IPS DF 4.7 (cell line): ENCODE measurements at regions not wholly inside any gene's neighbourhood (a gene's known extent, or its start where the extent isn't known, plus 50 kb on each side); places are given as distances from the start of the nearest gene placed in this dataset.
"Not testable (repeated sequence)": the region's sequence is repeated elsewhere in the genome, so short reads cannot be mapped to it uniquely, and the experiment has no call there.

Source experiments
- DNase-seq: peaks from one replicate; pipeline ENCODE4 v3.0.0-alpha.2; 2013; ENCODE audit warnings: low spot score; ENCODE audit errors: extremely low read depth

GRCh38 chrX:44785652-44786051 lies 58.2 kb upstream of the DUSP21 start:
- DNase-seq: no peak

DNA sequence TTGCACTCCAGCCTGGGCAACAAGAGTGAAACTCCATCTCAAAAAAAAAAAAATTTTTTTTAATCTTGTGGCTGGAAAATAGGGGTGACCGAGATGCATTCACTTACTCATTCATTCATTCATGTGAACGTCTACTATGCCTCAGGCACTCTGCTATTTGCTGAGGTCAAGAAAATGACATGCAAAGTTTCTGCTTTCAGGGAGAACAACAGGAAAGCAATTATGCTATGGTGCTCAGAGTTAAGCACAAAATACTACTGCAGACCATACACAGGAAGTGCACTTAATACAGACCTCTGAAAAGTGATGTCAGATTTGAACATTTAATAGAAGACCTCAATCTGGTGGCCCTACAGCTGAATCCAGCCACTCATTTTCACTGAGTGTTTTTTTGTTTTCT lies 59.6 kb upstream of the DUSP21 start:
- DNase-seq: no peak

DNA sequence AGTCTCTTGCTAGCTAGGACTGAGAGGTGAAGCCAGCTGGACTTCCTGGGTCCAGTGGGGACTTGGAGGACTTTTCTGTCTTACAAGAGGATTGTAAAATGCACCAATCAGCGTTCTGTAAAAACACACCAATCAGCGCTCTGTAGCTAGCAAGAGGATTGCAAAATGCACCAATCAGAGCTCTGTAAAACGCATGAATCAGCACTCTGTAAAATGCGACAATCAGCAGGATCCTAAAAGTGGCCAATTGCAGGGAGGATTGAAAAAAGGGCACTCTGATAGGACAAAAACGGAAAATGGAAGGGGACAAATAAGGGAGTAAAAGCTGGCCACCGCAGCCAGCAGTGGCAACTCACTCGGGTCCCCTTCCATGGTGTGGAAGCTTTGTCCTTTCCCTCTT lies 65.6 kb upstream of the DUSP21 start:
- no peak for DNase-seq

- no peak for DNase-seq
Observed at GRCh38 chrX:44775726-44776125, 68.1 kb upstream of the DUSP21 start.

DNA sequence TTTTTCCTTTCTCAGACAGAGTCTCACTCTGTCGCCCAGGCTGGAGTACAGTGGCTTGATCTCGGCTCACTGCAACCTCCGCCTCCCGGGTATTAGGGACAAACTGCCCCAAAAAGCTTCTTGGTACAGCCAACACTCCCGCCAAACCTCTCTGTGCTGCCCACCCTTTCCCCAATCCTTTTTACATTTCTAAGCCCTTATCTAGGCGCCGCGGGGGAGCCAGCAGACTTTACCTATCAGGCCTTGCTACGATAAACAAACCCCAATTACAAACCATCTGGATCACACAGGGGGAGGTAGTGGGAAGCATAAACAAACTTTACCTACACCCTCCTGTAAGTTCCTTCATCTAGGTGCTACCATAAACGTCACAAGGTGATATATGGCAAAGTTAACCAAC lies 69.8 kb upstream of the DUSP21 start:
- DNase-seq: not testable (repeated sequence)

- DNase-seq: no peak
Observed at GRCh38 chrX:44770121-44770520, 73.7 kb upstream of the DUSP21 start.

GRCh38 chrX:44767308-44767707 lies 76.5 kb upstream of the DUSP21 start:
- DNase-seq: no peak

DNA sequence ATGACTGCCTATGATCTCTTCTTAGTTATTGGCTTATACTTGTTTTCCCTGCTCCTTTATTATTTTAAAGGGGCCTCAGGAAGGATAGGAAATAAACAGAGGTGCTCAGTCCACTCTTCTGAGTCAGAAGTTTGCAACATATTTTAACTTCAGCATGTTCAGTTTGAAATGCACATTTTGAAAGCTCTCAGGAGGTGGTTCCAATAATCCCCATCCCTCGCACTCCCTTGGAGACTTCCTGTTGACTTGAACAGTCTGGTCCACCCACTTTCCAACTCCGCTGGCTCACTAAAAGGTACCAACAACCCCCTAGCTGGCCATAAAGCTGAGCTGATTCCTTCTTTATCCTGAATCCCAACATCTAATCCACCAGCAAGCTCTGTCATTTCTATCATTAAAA lies 78.3 kb upstream of the DUSP21 start:
- DNase-seq: no peak

- no peak for DNase-seq
Observed at GRCh38 chrX:44747969-44748368, 95.9 kb upstream of the DUSP21 start.

DNA sequence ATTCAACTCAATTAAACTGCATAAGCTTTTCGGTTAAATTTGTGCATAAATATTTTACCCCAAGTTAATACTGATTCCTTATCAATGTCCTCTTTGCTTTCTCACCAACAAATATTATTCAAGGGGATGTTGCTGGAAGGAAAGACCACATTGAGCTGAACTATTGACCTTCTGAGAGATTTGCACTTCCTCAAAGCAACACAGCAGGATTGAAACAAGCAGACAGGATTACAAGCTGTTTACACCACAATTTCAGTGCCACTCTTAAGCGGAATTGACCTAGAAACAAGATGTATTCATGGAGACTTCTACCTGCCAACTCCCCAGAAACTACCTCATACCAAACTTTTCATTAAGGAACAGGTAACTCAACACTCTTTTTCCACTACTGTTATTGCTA lies 96.5 kb upstream of the DUSP21 start:
- no peak for DNase-seq

DNA sequence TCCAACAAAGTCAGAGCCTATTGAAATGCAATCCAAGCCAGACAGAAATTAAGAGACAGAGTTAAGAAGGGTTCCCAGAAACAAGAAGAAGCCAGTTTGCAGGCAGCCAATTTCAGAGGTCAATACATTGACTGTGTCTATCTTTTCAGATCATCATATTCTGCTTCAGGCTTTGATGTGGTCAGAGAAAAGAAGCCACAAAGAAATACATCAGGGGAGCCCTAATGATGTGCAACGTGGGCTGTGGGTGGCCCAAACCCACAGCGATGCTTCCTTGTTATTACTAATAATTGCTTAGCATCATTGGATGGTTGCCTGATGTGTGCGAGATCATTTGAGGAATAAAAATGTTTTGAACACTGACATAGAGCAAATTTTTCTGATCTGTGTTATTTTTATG lies 99.0 kb upstream of the DUSP21 start:
- no peak for DNase-seq

DNA sequence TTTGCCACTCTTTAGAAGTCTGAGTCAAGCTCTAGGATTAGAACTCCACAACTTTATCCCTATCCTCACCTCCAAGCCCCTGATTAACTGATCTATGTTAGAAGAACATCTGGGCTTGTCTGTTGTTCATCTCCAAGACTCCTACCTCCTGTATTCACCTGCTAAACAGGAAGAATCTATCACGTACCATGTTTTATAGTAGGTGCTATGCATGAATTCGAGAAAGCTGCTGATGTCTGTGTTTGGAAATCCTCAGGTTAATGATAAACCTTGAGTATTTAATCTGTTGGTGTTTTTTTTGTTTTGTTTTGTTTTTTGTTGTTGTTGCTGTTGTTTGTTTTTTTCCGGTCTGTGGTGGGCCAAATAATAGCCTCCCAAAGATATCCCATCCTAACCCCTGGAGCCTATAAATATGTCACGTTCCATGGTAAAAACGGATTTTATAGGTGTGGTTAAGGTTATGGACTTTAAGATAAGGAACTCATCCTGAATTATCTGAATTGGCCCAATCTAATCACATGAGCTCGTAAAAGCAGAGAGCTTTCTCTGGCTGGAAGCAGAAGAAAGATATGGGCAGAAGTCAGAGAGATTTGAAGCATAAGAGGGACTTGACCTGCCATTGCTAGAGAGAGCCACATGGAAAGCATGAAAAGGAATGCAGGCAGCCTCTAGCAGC lies 101.2 kb upstream of the DUSP21 start:
- DNase-seq: no peak

- DNase-seq: not testable (repeated sequence)
Observed at GRCh38 chrX:44741859-44742258, 102.0 kb upstream of the DUSP21 start.

- DNase-seq: not testable (repeated sequence)
Observed at GRCh38 chrX:44741458-44741857, 102.4 kb upstream of the DUSP21 start.

DNA sequence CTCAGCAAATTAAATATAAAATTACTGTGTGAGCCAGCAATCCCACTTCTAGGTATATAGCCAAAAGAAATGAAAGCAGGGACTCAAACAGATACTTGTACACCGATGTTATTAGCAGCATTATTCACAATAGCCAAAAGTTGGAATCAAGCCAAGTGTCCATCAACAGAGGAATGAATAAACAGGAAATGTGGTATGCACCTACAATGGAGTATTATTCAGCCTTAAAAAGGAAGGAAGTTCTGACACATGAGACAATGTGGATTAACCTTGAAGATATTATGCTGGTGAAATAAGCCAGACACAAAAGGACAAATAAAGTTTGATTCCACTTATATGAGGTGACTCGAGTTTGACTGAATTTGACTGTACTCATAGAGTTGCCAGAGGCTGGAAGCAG lies 108.3 kb upstream of the DUSP21 start:
- no peak for DNase-seq

GRCh38 chrX:44733931-44734330 lies 109.9 kb upstream of the DUSP21 start:
- no peak for DNase-seq

DNA sequence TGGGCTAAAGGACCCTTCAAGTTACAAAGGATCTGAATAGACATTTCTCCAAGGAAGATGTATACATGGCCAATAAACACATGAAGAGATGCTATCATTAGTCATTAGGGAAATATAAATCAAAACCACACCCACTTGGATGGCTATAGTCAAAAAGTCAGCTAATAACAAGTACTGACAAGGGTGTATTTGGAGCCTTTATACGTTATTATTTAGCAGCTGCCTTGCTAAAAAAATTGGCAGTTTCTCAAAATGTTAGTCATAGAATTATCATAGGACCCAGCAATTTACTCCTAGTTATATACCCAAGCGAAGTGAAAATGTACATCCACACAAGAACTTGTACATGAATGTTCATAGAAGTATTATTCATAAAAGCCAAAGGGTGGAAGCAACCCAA lies 112.7 kb upstream of the DUSP21 start:
- no peak for DNase-seq

DNA sequence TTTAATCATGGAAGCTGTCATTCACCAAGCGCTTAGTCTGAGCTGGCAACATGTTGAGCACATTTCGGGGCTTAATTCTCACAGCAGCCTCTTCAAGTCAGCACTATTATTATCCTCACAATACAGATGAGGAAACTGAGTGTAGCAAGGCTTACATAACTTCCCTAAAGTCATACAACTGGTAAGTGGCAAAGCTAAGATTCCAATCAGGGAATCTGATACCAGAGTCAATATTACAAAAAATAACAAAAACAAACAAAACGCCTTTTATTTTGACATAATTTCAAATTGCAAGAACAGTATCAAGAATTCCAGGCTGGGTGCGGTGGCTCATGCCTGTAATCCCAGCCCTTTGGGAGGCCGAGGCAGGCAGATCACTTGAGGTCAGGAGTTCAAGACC lies 120.4 kb upstream of the DUSP21 start:
- DNase-seq: no peak

DNA sequence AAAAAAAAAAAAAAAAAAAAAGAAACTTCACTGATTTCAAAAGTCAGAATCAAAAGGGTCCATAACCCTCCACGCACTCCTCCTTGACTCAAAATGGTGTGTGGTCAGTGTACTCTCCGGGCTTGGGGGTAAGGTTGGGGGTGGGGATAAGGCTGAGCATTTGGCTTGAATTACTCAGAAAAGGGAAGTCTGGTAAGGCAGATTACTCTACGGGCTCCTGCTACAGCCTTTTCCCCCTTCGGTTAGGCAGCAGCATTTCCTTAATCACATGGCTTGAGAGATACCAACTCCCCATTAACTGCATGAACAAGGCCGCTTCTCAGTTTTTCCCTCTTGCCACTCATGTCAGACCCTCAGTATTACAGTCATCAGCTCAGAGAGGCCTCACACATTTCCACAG lies 135.4 kb upstream of the DUSP21 start:
- DNase-seq: no peak

DNA sequence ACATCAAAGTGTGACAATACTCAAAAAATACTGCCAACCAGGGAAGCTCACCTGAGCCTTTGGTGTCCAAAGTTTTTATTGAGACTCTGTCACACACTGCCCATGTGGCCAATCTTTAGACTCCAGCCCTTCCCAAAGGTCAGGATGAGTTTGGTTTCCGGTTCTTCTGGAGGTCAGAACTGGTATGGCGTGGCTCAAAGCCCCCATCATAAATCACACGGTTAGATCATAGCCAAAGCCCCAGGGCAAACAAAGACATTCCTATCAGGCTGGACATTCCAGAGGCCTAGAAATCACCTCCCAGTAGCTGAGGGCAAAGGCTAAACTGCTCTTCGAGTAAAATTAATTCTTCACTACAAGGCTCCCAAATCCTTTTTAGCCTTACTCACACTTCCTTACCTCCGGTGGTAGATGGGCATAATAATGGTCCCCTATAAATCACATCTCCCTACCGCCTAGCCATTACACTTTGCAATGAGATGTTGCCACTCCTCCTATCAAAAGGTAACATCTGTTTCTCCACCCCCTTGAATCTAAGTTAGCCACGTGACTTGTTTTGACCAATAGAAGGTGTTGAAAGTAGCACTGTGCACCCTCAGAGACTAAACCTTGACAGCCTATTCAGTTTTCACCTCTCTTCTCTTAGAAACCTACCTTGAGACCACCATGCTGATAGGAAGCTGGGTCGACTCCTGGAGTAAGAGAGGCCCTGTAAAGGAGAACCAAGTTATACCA lies 137.8 kb upstream of the DUSP21 start:
- DNase-seq: no peak

DNA sequence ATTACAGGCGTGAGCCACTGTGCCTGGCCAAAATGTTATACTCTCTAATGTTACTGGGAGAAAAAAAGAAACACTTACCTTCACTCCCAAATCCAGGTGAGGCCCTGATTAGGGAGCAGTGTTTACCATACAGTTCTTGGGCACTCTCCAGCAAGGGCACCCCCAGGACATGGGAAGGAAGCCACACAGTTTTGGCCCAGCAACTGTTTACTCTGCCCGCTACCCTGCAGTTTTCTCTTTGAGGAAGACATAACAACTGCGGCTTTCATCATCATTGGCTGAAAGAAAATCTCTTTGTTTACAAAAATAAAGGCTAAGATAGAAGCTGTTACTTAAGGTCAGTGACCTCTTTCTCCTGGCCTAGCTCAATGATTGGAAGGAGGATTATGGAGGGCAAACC lies 145.5 kb upstream of the DUSP21 start:
- DNase-seq: no peak

GRCh38 chrX:44693255-44693654 lies 150.6 kb upstream of the DUSP21 start:
- no peak for DNase-seq

GRCh38 chrX:44690129-44690528 lies 147.5 kb upstream of the FUNDC1 start:
- no peak for DNase-seq
